ENCODE measurements at regions not wholly inside any gene's neighbourhood (a gene's known extent, or its start where the extent isn't known, plus 50 kb on each side); places are given as distances from the start of the nearest gene placed in this dataset.
A peak's percentile ranks its signal among the peaks of the same experiment; 100 is the strongest.

DNA sequence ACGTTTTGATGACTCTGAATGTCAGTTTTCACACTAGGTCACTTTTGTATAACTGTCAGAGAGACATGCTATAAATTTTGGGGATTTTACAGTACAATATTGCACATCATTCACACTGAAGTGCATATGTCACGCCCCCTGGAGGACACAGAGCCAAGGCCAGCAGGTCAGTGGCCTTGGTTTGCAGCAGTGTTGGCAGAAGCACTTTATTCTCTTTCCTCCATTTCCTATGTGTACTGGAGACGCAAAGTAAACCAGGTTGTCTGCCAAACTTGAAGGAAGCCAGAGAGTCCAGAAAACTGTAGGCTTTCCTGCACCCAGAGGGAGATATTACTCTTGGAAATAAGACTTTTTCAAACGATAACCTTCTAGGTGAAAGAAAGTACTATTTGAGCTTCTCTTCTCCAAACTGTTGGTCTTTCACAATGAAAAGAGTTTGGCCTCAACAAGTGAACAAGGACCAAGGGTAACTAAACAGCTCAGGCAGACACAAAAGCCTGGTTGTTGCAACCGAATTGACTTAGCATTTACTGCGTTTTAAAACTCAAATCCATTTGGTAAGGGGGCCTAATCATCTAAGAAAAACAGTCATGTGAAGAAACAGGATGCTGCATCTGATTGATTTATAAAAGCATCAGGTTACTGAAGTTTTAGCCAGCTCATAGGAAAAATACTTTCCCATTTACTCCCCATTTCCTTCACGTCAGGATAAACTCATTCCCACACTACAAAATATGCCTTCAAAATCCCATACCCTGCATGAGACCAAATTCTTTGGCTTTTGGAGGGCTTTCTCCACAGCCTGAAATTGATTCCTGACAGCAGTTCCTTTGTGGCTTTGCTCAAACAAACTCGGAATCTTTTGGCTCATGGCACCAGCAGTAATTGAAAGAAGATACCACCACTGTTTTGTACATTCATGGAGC, 83.0 kb upstream of the SEC61G start:
- no peak overlapping the region for H3K27ac ChIP-seq (ENCODE audit: low read depth, low read length, poor library complexity, severe bottlenecking)
- no peaks in the 10 kb centered on the region for H3K27me3 ChIP-seq (ENCODE audit: insufficient read depth, low read length)
- no peak overlapping the region for H3K4me3 ChIP-seq (ENCODE audit: low read depth, low read length, poor library complexity, severe bottlenecking)
- H3K9ac ChIP-seq (ENCODE audit: low read length) = no peak overlapping the region
- H3K9me2 ChIP-seq (ENCODE audit: low read depth, low read length) = no peaks in the 10 kb centered on the region
- H3K4me2 ChIP-seq (ENCODE audit: low read length) = no peak overlapping the region
- no peaks in the 10 kb centered on the region for H3K4me1 ChIP-seq (ENCODE audit: insufficient read depth, low read length, severe bottlenecking)
- H3K79me2 ChIP-seq (ENCODE audit: insufficient read depth, low read length) = no peaks in the 10 kb centered on the region
- no peaks in the 10 kb centered on the region for H3K36me3 ChIP-seq (ENCODE audit: insufficient read depth, low read length)
- H3F3A ChIP-seq (ENCODE audit: insufficient read depth, low read length) = no peaks in the 10 kb centered on the region
- no peaks in the 10 kb centered on the region for H4K20me1 ChIP-seq (ENCODE audit: insufficient read depth, low read length)
- H2AFZ ChIP-seq (ENCODE audit: low read length) = no peak overlapping the region
- TF ChIP-seq, protein P1, sequence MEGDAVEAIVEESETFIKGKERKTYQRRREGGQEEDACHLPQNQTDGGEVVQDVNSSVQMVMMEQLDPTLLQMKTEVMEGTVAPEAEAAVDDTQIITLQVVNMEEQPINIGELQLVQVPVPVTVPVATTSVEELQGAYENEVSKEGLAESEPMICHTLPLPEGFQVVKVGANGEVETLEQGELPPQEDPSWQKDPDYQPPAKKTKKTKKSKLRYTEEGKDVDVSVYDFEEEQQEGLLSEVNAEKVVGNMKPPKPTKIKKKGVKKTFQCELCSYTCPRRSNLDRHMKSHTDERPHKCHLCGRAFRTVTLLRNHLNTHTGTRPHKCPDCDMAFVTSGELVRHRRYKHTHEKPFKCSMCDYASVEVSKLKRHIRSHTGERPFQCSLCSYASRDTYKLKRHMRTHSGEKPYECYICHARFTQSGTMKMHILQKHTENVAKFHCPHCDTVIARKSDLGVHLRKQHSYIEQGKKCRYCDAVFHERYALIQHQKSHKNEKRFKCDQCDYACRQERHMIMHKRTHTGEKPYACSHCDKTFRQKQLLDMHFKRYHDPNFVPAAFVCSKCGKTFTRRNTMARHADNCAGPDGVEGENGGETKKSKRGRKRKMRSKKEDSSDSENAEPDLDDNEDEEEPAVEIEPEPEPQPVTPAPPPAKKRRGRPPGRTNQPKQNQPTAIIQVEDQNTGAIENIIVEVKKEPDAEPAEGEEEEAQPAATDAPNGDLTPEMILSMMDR (IDR thresholded peaks at IDR 0.05; ENCODE audit: low read length) = peak; percentile 55; the same call in 1 of the 2 replicates
- TF ChIP-seq EZH2 (IDR thresholded peaks at IDR 0.05; ENCODE audit: borderline replicate concordance, low read length) = no peak
- H3K9me3 ChIP-seq (ENCODE audit: low read length) = no peaks in the 10 kb centered on the region

DNA sequence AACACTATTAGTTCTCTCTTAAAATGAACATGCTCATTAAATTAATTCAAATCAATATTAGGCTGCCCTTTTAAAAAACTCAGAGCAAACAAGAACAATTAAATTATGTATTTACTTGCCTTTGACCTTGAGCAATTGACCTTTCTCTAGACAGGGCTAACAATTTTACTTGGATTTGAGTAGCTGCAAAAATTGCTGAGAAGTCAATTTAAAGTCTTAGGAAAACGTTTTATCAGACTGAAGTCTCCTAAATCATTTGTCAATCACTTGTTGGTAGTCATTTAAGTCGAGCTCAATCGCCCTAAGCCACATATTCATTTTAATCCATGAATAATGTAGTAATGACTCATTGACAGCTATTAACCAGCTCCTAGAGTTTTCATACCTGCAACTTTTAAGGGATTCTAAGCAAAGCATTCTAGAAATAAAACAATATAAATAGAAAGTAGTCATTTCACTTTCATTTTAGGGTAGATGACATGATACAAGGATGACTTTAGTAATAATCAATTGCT, 84.9 kb upstream of the SEC61G start:
- H4K20me1 ChIP-seq (ENCODE audit: insufficient read depth, low read length) = no peaks in the 10 kb centered on the region
- H3K9ac ChIP-seq (ENCODE audit: low read length) = no peak overlapping the region
- no peak for TF ChIP-seq EZH2 (IDR thresholded peaks at IDR 0.05; ENCODE audit: borderline replicate concordance, low read length)
- TF ChIP-seq, protein P1 (IDR thresholded peaks at IDR 0.05; ENCODE audit: low read length) = no peak
- H3K27ac ChIP-seq (ENCODE audit: low read depth, low read length, poor library complexity, severe bottlenecking) = no peak overlapping the region
- H3K36me3 ChIP-seq (ENCODE audit: insufficient read depth, low read length) = no peaks in the 10 kb centered on the region
- no peaks in the 10 kb centered on the region for H3K4me1 ChIP-seq (ENCODE audit: insufficient read depth, low read length, severe bottlenecking)
- H3K4me2 ChIP-seq (ENCODE audit: low read length) = no peak overlapping the region
- H3K79me2 ChIP-seq (ENCODE audit: insufficient read depth, low read length) = no peaks in the 10 kb centered on the region
- no peaks in the 10 kb centered on the region for H3K9me2 ChIP-seq (ENCODE audit: low read depth, low read length)
- no peaks in the 10 kb centered on the region for H3K27me3 ChIP-seq (ENCODE audit: insufficient read depth, low read length)
- no peaks in the 10 kb centered on the region for H3K9me3 ChIP-seq (ENCODE audit: low read length)
- no peak overlapping the region for H3K4me3 ChIP-seq (ENCODE audit: low read depth, low read length, poor library complexity, severe bottlenecking)
- H3F3A ChIP-seq (ENCODE audit: insufficient read depth, low read length) = no peaks in the 10 kb centered on the region
- H2AFZ ChIP-seq (ENCODE audit: low read length) = no peak overlapping the region

DNA sequence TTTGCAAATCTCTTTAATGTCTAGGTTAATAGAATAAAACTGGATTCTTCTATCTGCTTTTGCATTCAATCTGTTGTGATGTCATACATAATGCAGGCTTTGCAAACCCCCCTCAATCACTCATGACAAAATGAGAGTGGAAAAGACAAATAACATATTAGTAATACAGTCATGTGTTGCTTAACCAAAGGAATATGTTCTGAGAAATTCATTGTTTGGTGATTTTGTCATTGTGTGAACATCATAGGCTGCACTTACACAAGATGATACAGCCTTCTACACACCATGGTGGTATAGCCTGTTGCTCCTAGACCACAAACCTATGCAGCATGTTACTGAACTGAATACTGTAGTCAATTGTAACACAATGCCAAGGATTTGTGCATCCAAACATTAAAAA, 87.3 kb upstream of the SEC61G start:
- Histone ChIP-seq H3K4me2 (ENCODE audit: low read length) (no peak overlapping the region), H3K27me3 (ENCODE audit: insufficient read depth, low read length) (no peaks in the 10 kb centered on the region), H3K9ac (ENCODE audit: low read length) (no peak overlapping the region), H3K36me3 (ENCODE audit: insufficient read depth, low read length) (no peaks in the 10 kb centered on the region), H3K79me2 (ENCODE audit: insufficient read depth, low read length) (no peaks in the 10 kb centered on the region), H2AFZ (ENCODE audit: low read length) (no peak overlapping the region), H3K4me3 (ENCODE audit: low read depth, low read length, poor library complexity, severe bottlenecking) (no peak overlapping the region), H3K27ac (ENCODE audit: low read depth, low read length, poor library complexity, severe bottlenecking) (no peak overlapping the region), H3K4me1 (ENCODE audit: insufficient read depth, low read length, severe bottlenecking) (no peaks in the 10 kb centered on the region), H3K9me2 (ENCODE audit: low read depth, low read length) (no peaks in the 10 kb centered on the region), H3K9me3 (ENCODE audit: low read length) (no peaks in the 10 kb centered on the region), H3F3A (ENCODE audit: insufficient read depth, low read length) (no peaks in the 10 kb centered on the region), H4K20me1 (ENCODE audit: insufficient read depth, low read length) (no peaks in the 10 kb centered on the region)
- TF ChIP-seq, protein P1 (IDR thresholded peaks at IDR 0.05; ENCODE audit: low read length) = no peak
- no peak for TF ChIP-seq EZH2 (IDR thresholded peaks at IDR 0.05; ENCODE audit: borderline replicate concordance, low read length)

Measured in OCI-LY1 (cell line).